HG03460 (cell line): ENCODE measurements at regions not wholly inside any gene's neighbourhood (a gene's known extent, or its start where the extent isn't known, plus 50 kb on each side); places are given as distances from the start of the nearest gene placed in this dataset.

Experiments
- ATAC-seq: cut with Tn5 transposase; IDR thresholded peaks from one replicate; pipeline ENCODE4 v1.9.1; 2021; ENCODE audit not compliant: unreplicated experiment

DNA sequence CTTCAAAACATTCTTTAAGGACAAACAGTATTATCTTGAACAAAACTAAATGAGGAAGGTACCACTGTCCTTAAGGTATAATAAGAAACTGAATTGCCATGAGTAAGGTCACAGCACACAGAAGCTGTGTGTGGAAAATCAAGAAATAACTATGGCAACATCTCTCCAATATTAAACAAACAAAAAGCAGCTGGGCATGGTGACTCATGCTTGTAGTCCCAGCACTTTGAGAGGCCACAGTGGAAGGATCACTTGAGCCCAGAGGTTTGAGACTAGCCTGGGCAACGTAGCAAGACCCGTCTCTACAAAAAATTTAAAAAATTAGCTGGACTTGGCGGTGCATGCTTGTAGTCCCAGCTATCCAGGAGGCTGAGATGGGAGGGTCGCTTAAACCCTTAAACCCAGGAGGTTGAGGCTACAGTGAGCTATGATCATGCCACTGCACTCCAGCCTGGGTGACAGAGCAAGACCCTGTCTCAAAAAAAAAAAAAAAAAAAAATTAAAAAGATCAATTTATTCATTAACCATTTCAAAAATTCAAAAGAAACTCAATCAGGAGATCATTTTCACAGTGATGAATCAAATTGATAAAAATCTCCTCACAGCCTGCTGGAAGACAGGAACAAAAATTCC, 195.4 kb downstream of the SKIDA1 start:
- ATAC-seq = no peak

DNA sequence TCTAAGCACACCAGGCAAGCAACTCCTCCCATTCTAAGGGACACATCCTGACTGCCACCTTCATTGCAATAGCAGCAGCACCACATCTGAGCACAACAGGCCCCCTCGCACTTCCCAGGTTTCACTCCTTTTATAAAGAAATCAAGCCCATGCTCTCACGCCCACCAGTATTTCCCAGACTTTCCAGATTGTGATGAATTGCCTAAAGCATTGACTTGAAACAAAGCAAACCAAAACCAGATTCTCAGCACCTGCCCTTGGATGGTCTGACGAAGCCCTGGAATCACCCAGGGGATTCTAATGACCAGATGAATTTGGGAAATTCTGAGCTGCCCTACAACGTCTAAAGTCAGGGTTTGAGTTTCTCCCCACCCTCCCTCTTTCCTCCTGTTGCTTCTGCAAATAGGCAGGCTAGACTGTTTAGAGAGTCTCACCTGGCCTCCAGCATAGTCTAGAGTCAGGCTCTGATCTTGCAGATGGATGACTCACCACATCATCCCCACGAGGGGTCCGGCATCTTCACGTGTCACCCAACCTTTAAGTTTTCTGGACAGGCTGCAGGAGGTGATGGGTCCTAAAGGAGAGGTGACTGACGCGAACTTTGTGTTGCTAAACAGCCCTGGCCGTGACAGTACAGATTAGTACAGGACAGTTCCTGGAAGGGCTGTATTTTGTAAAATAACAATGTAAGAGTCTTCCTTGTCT, 198.0 kb downstream of the SKIDA1 start:
- ATAC-seq = no peak

DNA sequence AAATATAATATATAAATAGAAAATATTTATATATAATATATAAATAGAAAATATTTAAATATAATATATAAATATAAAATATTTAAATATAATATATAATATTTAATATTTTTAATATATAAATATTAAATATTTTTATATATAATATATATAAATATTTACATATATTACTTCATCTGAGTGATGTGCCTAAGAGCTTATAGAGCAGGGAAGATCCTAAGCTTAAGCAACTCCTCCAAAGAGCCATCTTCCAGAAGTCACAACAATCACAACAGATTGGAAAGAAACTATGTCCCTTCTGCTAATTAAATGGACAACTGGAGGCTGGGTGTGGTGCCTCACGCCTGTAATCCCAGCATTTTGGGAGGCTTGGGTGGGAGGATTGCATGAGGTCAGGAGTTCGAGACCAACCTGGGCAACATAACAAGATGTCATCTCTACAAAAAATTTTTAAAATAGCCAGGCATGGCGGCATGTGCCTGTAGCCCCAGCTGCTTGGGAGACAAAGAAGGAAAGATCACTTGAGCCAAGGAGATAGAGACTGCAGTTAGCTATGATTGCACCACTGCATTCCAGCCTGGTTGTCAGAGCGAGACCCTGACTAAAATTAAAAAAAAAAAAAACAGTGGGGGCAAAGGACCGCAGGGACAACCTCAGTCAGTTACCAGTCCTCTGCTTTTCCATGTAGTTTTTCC, 198.7 kb downstream of the SKIDA1 start:
- no peak for ATAC-seq

DNA sequence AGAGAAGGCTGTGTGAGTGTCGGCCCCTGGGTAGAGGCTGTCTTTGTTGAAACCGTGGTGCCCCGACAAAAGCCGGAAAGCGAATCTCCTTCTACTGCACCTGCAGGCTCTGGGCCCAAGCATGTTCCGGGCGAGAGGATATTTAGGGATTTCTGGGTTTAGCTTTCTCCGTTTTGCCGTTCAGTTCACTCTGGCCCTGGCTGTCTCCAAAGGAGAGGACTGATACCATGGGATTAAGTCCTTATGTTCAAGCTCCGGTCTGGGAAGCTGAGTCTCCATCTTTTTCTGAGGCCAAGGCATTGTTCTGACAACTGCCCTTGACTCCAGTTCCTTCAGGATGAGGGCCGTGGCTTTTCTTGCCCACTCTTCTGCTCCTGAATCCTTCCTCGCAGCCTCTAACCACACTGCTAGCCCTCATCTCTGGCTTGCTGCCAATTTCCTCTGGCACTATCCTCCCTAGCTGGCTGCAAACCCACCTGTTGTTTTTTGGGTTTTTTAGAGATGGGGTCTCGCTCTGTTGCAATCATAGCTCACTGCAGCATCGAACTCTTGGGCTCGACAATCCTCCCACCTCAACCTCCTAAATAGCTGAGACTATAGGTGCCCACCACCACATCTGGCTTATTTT, 206.8 kb downstream of the SKIDA1 start:
- no peak for ATAC-seq

DNA sequence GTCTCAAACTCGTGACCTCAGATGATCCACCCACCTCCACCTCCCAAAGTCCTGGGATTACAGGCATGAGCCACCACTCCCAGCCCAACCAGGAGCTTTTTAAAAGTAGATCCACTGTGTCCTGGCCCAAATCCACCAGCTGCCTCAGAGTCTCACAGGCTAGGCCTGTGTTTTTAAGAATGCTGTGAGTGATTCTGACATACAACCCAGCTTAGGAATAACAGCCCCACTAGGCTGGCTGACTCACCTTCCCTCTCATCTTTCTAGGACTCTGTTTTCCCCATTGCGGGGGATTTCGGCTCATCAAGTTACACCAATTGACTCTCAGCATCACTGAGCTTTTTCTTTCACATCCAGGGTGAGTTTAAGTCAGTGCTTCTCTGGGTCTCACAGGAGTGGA, 207.6 kb downstream of the SKIDA1 start:
- no peak for ATAC-seq

DNA sequence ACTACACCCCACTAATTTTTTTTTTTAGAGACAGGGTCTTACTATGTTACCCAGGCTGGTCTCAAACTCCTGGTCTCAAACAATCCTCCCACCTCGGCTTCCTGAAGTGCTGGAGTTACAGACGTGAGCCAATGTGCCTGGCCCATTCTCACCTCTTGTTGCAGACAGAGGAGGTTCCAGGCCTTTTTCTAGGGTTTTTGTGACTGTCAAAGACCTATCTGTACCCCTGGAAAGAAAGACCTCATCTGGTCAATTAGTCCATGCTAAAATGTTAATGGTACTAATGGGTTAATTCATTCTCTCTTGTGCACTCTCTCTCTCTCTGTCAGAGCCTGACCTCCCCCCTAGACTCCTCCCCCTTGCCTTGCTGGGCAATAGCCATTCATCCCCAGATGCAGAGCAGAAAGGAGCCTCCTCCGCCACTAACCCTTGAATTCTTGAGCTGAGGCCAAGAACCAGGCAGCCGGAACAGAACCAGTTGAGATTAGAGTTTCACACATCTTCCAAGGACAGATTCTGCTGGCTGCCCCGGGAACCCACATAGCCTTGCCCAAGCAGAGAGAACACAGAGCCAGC, 209.7 kb downstream of the SKIDA1 start:
- ATAC-seq = no peak

DNA sequence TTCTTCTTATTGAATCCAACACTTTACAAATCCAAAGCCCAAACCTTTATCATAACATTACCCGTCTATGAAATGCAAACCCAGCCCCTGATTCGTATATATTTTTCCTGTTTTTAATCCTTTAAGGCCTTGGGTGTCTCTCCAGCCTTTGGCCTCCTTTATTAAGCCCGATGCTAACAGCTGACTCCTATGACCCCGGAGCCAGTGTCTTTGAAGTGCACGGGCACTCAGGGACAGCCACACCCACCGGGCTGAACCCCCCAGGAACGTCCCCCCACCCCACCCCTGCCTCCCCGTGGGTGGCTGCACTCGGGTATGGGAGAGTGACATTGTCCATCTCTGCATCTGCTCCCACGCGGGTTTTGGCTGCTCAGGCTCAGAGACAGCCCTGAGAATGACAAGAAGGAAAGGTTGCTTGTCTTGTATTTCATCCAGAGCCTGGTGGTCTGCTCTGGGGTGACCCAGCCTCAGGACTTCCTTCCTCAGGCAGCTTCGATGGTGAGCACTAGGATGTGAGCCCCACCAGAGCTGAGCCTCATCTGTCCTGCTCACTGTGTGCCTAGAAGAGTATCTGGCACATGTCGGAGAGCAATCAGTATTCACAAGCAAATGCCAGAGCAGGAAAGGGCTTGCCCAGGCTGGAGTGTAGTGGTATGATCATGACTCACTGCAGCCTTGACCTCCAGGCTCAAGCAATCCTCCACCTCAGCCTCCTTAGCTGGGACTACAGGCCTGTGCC, 210.4 kb downstream of the SKIDA1 start:
- ATAC-seq = no peak

DNA sequence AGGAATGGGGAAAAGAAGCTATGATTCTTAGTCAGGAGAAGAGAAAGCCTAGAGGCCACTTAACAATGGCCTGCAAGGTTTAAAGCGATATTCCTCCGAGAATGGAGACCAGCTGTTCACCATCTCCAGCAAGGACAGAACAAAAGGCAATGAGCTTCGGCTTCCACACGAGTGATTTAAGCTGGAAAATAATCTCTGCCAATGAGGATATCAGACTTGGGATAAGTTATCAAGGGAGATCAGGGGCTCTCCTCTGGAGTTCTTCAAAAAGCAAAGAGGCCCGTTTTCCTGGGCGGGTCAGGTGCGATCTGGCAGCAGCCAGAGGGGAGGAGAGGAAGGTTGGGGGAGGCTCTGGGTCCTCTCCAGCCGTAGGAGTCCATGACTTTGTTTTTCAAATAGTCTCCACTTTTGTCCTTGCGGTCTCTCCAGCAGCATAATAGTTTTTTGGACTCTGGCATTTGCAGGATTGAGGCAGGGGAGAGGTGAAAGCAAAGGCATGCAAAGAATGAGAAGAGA, 211.3 kb downstream of the SKIDA1 start:
- no peak for ATAC-seq

DNA sequence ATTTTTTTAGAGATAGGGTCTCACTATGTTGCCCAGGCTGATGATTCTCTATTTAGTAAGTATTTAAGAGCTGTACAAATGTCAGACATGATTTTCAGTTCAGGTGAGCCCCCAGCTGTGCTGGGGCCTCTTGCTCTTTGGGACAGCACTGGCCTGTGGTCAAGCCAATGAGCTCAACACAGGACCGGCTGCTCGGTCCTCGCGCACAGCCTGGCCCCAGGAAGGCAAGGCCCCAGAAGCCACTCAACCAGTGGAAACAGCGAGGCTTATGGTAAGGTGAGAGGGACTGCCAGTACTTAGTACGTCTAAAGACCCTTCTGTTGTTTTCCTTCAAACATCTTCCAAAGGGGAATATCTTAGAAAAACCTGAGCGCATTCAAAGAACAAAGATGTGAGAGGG, 211.8 kb downstream of the SKIDA1 start:
- ATAC-seq = no peak

DNA sequence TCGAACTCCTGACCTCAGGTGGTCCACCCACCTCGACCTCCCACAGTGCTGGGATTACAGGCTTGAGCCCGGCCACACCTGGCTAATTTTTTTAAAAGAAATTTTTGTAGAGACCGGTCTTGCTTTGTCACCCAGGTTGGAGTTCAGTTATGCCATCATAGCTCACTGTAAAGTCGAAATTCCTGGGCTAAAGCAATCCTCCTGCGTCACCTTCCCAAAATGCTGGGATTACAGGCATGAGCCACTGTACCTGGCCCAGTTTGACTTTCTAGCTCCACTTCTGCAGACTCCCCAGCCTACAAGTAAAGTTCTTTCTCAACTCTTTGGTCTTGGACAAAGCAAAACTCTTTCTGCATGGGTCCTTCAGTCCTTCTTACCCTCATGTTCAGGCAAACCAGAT, 214.1 kb downstream of the SKIDA1 start:
- ATAC-seq = no peak

DNA sequence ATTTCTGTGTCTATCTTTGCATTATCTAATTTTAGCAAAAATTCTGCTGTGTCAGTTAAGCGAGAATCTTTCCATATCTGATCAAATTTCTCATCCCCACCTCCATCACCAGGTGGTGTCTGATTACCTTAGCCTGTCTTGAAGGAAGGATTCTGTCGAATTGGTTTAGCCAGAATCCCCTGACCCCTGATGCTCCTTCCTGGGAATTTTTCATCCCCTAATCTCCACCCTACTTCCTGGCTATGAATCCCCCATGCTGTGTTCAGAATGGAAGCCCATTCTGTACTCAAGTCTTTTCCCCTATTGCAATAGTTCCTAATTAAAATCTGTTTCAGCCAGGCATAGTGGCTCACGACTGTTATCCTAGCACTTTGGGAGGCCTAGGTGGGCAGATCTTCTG, 216.1 kb downstream of the SKIDA1 start:
- no peak for ATAC-seq

DNA sequence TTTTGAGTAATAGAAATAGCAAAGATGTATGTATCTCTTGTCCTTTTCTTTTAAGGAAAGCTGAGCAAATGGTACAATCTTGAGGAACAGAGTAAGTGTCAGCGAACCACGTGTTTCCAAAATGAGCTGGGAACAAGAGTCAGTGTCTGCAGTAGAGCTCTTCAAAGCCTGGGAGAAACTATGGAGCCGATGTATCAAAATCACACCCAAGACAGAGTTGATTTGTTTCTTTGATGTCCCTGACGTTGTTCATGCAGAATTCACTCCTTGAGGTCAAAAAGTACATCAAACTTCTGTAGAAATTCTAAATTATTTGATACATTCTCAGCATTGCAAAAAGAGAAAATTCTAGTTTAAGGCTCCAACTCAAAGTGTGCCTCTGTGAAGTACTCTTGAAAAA, 216.5 kb downstream of the SKIDA1 start:
- ATAC-seq = no peak

DNA sequence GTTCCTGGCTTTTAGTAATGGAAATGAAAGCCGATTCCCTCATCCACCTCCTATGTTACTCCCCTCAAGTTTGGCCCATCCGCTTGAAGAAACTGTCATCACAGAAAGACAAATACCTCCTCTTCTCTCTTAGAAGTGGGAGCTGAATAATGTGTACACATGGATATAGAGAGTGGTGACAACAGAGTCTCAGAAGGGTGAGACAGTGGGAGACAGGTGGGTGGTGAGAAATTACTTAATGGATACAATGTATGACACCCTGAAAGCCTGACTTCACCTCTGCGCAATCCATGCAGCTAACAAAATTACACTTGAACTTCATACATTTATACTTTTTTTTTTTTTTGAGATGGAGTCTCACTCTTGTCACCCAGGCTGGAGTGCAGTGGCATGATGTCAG, 217.5 kb downstream of the SKIDA1 start:
- no peak for ATAC-seq

DNA sequence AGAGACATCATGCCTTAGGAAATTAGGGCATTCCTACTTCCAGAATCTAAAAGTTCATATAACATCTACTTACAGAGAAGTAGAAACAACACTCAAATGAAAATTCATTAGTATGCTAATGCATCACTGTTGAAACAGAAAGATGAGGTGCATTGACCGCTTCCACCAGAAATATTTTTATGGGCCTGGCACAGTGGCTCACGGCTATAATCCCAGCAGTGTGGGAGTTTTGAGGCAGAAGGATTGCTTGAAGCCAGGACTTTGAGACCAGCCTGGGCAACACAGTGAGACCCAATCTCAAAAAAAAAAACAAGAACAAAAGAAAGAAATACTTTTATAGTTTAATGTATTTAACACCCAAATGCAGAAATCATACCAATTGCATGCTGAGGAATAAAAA, 220.9 kb downstream of the SKIDA1 start:
- no peak for ATAC-seq

DNA sequence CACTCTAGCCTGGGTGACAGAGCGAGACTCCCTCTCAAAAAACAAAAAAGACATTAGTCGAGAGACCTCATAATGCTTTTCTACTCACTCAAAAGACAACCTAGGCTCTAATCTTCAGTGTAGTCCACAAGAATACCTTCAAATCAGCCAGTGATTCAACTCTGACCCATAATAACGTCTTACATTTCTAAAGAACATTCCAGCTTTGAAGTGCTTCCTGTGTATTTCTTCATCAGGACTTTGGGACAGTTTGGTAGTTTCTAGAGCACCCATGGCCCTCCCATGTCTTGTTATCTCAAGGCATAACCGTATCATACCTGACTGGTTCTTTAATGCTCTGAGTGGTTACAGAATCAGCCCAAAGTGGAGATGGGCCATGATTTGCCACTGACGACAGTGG, 221.3 kb downstream of the SKIDA1 start:
- ATAC-seq = no peak

DNA sequence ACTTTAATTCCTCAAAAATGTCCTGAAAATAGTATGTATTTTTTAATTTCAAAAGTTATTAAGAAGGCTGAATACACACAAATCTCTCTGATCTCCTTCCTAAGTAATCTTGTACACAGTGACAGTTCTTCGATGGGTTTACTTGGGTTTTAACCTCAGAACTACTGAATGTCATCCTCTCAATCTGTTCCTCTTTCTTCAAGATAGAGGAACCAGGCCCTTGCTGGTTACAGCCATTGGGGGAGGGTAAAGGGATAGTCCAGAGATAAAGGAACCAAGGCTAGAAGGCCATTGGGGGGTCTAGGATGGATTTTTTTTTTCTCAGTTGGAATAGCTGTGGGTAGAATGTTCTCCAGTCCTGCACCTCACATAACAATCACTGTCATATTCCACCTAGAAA, 224.9 kb downstream of the SKIDA1 start:
- no peak for ATAC-seq

DNA sequence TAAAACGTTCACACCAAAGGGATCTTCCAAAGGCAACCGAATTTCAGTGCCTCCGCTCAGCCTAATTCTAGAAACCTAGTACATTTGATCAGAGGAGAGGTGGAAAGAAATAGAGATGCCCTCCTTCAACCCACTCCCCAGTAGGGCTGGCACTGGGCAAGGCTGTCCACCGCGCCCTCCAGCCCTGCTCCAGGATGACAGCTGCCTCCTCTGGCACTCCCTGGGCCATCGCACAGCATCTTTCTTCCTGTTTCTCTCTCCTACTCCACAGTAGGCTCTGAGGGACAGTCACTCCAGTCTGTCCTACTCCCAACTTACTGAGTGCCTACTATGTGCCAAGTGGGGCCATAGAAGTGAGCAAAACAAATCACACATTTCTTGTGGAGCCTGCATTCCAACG, 226.2 kb downstream of the SKIDA1 start:
- ATAC-seq = no peak

DNA sequence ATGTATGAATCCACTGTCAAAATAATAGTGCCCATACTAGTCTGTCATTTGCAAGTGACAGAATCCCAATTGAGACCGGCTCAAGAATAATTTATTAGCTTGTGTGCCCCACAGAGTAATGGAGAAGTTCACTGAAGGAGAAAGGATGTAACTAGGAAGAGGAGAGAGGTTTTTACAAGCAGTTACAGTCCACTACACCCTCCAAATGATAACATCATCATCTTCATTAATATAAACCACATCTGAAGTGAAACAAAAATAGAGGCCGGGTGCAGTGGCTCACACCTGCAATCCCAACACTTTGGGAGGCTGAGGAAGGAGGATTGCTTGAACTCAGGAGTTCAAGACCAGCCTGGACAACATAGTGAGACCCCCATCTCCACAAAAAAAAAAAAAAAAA, 226.8 kb downstream of the SKIDA1 start:
- ATAC-seq = no peak

DNA sequence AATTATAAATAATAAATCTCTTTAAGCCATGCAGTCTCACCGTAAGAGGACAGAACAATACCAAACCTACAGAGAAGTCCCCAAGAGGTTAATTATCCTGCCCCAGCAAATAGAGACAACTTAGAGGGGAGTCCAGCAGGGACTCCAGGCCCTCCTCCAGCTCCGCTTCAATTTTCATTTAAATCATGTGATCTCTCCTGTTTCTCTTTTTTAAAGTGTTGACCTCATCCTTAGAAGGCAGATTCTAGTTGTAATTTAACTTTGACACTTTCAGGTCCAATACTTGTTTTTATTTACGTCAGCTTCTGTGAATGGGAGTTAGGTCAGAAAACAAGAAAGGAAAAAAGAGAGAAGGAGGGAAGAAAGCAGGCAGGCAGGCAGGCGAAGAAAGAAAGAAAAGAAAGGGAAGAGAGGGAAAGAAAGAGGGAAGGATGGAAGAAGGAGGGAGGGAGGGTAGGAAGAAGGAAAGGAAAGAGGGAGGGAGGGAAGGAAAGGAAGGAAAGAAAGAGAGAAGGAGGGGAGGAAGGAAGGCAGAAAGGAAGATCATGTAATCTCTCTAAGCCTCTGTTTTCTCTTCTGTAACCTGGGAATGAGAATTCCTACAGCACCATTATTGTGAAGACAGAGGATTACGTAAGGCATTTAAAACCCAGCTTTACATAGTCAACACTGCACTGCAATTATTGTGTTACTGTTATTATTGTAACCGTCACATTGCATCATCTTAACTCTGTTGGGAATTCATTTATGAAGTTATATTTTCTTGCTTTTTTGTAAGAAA, 227.7 kb downstream of the SKIDA1 start:
- no peak for ATAC-seq
